MV-4-11 (cell line): ENCODE measurements at regions not wholly inside any gene's neighbourhood (a gene's known extent, or its start where the extent isn't known, plus 50 kb on each side); places are given as distances from the start of the nearest gene placed in this dataset.
"Not testable (repeated sequence)": the region's sequence is repeated elsewhere in the genome, so short reads cannot be mapped to it uniquely, and the experiment has no call there.

Experiments
- DNase-seq: peaks from one replicate; lab custom pipeline; 2025; lab: John Stamatoyannopoulos, UW

DNA sequence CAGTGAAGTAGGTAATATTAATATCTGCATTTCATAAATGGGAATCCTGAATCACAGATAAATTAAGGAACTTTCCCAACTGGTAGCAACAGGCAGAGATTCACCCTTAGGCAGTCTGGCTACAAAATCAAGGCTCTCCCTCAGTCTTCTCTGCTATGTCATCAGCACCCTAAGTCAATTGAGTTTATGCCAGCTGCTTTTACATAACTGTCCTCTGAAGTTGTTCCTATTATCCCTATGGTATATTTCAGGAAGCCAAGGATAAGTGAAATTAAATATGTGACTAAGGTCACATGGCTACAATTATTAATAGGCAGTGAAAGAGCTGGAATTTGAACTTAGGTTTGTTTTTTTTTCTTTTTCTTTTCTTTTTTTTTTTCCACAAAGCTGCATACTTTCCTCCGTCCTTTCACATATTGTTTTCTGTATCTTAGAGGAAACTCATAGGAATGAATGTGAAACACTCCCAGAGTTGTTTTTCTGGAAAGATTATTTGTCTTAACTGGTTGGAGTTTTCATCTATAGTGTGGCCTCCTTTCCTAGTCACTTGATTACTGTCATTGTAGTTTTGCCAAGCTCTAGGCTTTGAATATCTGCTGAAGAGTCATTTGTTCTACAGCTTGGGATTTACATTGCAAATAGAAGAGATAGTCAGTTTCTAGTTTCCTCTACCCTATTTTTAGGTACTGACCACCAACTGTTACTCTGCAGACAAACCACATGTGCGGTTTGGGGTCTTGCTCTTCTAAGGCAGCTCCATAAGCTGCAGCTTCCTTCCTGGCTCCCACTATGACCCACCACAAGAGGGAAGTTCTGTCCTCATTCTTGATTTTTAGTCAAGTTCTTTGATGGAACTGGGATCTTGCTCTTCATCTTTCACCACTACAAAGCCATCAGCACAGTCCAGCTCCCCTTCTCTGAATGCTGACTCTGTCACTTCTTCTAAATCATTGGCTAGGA lies 338.0 kb upstream of the KIAA1217 start:
- peak; percentile 99 for DNase-seq

DNA sequence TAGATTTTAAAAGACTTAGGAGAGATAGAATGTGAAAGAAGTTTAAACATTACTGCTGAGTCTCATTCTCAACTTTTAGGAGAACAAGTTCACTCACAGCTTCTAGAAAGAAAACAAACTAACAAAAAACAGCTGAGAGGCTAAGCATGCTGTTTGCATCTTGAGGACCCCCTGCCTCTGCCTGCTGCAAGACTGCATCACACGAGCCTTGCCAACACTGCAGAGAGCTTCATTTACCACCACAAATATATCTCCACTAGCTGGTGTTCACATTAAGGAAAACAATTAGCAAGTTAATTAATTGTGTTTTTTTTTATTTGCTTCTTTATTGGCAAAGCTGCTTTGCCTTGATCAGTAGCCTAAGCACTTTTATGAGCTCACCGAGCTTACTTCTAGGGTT lies 336.6 kb upstream of the KIAA1217 start:
- no peak for DNase-seq

DNA sequence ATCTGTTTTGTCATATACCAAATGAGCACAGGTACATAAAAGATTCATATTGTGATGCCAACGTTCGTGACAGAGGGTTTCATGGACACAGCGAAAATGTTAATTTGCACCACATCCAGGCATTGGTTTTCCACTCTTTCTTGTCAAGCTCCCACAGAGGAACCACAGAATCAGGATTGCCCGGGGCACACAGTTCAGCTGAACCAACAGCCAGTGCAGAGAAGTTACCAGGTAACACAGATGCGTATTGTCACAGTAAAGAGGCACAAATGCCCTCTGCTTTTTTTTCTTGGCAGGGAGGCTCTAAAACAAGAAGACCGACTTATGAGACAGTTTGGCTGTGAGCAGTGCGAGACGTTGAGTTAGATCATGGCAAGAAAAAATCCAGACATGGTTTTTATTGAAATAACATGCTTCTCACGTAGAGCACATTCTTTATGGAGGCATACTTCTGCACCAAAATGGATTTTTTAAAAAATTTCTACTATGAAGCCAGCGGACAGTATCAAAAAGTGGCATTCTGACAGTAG lies 331.1 kb upstream of the KIAA1217 start:
- DNase-seq: no peak

DNA sequence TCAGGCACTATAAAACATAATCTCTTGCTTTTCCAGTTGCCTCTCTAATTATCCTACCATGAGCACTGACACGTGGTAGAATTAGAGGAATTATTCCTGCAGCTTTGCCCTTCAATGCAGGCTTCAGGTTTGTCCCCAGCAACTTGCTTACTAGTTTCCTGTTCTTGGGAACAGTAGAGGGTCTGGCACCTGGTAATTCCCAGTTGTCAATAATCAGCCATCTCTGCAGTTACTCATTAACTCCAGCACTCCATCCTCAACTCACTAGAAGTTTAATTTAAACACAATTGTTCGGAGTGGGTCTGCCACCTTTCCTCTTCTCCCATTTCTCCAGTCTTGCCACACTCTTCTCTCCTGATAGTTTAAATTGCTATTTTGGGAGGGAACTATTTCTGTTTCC lies 324.3 kb upstream of the KIAA1217 start:
- DNase-seq: no peak

DNA sequence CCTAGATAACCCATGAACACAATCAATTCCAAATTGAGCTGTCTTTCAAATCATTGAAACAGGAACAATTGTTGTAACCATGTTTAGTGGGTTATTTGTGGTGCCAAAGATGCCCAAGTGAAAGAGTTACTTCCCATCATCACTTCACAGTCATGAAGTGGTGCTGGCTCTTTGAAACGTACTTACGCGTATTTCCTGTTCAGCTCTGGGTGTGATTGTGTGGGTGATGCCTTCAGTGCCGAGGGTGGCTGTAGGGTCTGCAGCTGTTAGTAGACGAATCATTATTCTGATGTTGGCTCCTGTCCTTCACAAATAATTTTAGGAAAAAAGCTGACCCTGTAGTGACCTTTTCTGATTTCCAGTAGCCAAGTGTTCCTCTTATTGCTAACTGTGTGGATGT lies 323.1 kb upstream of the KIAA1217 start:
- peak; percentile 42 for DNase-seq

DNA sequence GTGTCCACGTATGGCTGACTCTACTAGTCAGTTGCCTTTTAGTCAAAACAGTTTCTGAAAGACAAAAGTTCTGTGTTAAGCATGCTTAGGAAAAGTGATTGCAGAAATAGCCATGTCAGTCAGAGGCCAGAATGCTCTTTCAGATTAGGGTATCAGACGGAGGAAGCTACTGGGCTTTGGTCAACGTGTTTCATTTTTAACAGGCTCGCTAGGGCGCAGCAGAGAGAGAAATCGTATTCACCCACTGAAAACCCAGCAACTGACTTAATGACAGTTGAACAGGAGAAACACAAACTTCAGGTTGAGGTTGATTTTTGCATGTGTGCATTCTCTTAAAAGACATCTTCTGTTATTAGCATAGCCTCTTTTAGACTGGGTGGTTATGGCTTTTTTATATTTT lies 322.6 kb upstream of the KIAA1217 start:
- peak; percentile 38 for DNase-seq

DNA sequence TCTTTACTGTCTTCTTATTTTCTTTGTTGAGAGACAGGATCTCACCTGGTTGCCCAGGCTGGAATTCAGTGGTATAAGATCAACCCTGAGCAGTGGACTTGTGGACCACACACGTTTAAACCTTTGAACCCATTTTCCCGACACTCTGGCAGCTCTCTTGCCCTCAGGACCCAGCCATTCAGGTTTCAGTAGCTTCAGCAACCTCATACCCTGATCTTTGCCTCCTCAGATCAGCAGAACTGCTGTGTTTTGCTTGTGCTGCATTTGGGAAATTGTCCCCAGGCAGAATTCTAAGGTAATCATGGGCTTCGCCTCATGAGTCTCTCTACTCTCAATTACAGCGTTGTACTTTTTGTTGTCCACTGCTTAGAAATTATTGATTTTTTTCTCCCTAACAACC lies 317.6 kb upstream of the KIAA1217 start:
- DNase-seq: no peak

DNA sequence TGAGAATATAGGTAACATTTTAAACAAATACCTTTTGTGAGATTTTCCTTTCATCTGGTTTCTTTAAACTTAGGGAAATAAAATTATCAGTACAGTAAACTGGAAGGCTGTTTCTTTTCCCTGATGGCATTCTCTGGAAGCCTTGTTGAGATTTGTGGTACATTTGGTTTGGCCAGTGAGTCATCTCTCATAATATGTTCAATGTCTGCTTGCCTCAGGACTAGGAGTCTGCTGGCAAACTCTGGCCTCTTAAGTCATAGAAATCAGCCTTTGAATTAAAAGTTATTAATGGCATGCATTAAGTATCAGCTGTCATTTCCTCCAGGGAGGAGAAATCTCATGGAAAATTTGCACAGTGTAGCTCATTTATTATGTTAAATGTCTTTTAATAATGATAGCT lies 316.6 kb upstream of the KIAA1217 start:
- no peak for DNase-seq

DNA sequence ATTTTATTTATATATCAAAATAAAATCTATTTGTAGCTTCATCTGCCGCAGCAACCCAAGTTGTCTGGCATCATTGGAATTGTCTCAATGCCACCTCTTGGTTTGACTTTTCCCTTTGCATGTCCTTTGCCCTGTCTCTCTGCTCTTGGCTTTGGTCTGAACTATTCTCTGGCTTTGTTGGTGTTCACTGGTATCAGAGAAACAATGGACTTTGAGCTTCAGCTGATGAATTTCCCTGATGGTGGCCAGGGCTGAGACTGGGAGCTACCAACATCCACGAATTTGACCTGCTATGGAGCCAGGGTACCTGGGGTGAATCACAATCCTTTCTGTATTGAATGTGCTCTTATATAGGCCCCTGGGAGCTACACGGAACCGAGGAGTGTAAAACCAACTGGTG lies 311.7 kb upstream of the KIAA1217 start:
- DNase-seq: no peak

DNA sequence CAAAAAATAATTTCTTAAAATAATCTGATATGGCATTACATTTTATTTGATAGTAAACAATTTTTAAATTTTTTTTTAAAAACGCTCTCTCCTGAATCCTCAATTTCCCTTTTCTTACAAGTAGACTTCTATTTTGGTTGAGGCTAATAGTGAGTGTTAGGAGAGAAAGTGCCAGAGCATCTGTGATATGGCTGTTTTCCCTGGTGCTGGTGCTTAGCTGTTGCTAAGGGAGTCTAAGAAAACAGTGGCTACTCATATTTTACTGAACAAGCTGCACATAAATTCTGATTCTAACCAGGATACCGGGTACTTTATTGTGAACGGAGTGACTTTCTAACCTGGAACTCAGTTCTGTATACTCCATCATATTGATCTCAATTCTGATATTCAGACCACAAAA lies 311.1 kb upstream of the KIAA1217 start:
- no peak for DNase-seq

DNA sequence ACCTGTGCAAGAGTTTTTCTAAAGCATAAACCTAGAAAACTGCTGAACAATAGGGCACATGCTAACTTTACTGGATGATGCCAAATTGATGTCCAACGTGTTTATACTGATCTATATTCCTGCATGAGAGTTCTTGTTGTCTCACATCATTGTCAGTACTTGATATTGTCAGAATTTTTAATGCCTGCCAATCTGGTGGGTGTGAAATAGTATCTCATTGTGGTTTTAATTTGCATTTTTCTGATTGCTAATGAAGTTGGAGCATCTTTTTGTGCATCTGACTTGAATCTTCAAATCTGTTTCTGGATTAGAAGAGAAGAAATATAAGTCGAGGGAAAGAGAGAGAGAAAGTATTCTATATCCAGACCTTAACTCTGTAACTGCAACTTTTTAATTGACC lies 309.8 kb upstream of the KIAA1217 start:
- DNase-seq: no peak

DNA sequence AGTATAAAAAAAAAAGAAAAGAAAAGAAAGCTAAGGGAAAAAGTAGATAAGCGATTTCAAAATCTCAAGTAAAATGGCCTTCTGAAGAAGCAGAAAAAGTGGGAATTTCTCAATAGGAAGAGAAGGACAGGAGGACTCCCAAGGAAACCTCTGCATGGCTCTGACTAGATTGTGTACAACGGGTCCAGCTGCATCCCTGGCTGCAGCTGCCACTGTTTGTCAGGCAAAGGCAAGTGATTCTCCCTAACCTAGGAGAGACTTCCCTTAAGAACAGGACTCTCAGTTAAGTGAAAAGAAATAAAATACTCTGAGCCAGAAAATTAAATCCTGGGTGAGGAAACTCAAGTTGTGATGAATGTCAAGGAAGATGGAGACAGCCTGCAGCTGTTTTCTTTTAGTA lies 298.6 kb upstream of the KIAA1217 start:
- no peak for DNase-seq

DNA sequence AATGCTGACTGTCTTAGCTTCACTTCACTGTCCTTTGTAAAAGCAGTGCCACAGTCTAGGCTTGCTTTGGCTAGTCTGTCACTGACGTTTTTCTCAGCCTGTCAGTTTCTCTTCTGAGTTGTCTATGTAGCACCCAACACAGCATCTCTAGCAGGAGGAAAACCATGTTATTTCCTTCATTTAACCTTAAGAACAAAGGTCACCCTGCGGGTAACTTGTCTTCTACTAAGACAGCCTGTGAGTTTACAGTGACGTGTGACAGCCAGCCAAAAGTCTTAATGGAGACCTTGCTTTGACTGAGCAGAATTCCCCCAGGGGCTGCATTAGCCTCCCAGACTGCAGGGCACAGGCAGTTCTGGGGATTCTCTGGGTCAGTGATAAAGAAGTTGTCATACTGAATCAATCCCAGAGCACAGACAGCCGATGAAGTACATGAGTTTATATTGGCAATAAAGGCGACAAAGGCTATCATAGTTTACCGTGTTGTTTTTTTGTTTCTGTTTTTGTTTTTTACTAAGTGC lies 296.0 kb upstream of the KIAA1217 start:
- DNase-seq: no peak

DNA sequence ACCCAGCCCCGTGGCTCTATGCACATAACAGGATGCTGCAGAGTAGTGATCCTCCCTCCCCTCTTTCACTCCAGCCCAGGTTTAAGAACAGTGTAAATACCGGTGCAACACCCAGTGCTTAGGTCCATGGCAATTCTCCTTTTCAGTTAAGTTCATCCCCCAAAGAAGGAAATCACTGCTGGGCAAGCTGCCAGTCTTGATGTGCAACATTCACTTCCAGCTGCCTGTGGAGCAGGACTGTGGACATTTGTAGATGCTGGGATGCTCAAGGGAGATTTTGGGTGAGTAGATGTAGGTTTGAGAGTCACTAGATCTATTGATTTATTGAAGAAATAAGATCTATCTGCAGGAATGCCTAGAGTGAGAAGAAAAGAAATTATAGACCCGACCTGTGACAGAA lies 294.3 kb upstream of the KIAA1217 start:
- no peak for DNase-seq

DNA sequence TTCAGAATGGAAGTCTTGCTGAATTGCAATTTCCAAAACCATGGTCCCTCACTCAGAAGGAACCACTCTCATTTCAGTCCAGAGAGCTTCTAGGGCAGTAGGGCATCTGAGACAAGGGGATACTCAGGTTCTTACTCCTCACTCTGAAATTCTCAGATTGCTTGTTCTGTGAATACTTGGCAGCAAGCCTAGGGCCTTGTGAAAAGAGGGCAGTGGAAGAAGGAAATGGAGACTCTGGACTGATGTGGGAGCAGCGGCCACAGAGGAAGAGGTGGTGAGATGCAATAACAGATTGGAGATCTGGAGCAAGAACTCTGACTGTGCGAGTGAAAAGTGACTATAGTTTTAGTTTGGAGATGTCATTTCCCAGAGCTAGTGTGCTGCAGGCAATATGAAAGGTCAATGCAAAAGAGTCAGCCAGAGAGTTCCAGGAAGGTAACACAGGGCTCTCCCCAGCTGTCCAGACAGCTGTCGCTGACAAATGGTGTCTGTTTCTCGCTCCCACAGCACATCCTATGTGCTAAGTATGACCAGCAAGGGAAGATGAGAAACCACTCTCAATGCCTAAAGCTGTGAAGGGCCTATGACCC lies 291.6 kb upstream of the KIAA1217 start:
- DNase-seq: peak; percentile 2

DNA sequence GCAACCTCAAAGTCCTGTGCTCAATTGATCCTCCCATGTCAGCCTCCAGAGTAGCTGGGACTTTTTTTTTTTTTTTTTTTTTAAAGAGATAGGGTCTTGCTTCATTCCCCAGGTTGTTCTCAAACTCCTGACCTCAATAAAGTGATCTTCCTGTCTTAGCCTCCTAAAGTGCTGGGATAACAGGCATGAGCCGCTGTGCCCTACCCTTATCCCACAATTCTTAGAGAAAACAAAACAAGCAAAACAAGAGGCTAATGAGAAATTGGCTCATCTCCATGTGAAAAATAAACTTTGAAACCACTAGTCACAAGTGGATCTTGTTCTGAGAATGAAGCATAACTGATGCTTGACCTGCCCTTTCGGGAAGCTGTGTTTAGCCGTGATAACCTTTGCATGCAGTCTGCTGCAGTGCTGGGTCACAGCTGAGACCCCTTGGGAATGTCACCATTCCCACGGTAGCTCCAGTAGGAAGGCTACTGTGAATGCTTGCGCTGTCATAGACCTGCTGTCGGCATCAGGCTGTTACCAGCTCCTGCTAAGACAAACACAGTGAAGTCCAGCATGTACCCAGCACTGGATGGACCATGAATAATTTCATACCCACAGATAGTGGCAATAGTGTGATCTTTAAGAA lies 290.7 kb upstream of the KIAA1217 start:
- no peak for DNase-seq

DNA sequence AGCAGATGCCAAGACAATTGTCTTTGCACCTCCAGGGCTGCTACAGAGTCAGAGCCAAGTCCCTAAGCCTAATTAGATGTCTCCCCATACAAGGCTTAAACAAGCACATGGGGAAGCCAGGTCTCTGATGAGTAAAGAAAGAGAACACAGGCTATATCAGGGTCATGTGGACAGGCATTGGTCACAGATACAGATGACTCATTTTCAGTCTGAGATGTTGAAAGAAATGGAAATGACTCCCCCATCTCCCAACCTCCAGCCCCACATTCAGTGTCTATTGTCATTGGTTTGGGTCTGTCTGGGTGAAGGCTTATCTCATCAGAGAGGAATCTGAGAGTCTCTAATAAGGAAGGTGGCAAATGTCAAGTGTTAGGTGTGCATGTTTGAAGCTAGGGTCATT lies 290.1 kb upstream of the KIAA1217 start:
- peak; percentile 91 for DNase-seq

DNA sequence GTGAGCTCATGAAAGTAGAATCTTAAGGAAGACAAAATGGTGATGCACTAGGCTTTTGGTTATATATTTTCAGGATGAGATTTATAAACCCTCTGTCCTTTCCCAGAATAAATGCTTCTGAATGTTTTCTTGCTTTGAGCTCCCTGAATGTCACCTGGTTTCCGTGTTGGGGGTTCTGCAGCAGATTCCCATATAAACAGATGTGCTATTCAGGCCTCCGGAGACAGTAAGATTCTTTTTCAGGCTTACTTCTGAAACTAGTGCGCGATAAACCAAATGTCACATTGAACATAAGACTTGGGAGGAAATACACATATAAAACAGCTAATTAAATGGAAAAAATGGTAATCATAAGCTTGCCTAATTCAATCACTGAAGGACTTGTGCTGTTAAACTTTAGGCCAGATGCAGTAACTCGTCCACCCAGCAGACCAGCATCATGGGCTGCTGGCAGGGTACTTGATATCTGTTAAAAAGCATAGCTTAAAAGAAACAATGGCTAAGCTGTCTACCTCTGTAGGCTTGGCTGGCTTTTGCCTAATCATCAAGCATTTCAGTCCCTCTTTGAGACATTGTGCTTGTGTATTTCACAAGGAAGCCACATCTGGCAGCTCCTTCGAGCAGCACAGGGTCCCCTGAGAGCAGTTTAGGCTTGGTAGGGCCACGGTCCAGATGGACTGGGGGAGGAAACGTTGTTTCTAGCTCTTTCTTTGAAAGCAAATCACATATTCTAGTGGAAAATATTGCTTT lies 281.2 kb upstream of the KIAA1217 start:
- no peak for DNase-seq

DNA sequence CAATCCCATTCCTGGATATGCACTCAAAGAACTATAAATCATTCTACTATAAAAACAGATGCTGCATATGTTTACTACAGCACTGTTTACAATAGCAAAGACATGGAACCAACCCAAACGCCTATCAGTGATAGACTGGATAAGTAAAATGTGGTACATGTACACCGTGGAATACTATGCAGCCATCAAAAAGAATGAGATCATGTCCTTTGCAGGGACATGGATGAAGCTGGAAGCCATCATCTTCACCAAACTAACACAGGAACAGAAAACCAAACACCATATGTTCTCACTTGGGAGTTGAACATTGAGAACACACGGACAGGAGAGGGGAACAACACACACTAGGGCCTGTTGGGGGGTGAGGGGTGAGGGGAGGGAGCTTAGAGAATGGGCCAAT lies 274.9 kb upstream of the KIAA1217 start:
- not testable (repeated sequence) for DNase-seq

DNA sequence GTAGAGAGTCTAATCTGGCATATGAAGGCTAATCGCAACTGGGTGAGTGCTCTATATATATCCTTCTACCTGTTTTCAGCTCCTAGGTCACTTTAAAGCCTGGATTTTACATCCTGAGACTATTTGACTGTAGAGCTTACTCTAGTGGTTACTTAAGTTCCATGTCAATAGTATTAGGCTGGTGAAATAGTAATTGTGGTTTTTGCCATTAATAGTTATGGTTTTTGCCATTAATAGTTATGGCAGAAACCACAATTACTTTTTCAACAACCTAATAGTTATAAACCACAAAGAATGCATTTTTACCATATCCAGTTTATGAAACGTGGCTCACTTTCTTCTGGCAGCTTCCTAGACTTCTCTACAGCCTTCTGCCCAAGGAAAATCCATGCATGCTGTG lies 263.1 kb upstream of the KIAA1217 start:
- no peak for DNase-seq

DNA sequence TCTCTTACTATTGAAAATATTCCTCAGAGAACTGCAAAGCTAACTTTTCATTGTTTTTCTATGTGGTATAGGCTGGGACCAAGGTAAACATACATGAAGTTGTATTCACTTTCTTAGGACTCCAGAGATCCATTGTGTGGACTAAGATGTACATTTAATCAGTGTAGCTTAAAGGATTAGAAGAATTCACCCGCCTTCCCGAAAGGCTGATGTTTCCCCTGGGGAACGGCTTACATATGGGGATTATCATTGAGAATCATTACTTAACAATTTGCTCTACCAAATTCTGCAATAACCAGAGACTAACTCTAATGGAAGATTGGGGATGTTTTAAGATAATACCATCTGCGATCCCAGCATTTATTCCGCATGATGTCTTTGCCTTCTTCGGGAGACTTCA lies 257.1 kb upstream of the KIAA1217 start:
- DNase-seq: no peak
